ENCODE measurements at regions not wholly inside any gene's neighbourhood (a gene's known extent, or its start where the extent isn't known, plus 50 kb on each side); places are given as distances from the start of the nearest gene placed in this dataset.

DNA sequence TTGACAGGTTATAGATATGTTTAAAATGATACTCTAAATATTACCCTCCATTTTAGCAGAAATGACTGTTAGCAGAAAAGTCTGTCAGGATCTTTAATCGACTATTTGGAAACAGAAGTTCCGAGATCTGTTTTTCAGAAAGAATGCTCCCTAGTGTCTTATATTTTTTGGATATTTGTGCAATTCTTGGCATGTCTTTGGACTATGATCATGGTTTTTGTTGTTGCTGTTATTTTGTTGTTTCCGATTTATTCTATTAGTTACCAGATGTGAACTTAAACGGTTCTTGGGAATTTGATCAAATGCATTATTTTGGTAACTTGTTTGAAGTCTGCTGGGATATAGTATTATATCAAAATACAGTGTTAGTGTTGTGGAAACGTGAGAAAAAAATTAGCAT is 106.4 kb upstream of the CEP162 start:
- TF ChIP-seq, protein P1, sequence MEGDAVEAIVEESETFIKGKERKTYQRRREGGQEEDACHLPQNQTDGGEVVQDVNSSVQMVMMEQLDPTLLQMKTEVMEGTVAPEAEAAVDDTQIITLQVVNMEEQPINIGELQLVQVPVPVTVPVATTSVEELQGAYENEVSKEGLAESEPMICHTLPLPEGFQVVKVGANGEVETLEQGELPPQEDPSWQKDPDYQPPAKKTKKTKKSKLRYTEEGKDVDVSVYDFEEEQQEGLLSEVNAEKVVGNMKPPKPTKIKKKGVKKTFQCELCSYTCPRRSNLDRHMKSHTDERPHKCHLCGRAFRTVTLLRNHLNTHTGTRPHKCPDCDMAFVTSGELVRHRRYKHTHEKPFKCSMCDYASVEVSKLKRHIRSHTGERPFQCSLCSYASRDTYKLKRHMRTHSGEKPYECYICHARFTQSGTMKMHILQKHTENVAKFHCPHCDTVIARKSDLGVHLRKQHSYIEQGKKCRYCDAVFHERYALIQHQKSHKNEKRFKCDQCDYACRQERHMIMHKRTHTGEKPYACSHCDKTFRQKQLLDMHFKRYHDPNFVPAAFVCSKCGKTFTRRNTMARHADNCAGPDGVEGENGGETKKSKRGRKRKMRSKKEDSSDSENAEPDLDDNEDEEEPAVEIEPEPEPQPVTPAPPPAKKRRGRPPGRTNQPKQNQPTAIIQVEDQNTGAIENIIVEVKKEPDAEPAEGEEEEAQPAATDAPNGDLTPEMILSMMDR (IDR thresholded peaks at IDR 0.05 in 4 of 5, conservative IDR thresholded peaks at IDR 0.05 in 1 of 5) = no peak
- no peak for TF ChIP-seq POLR2A (IDR thresholded peaks at IDR 0.05)
